ENCODE measurements at regions not wholly inside any gene's neighbourhood (a gene's known extent, or its start where the extent isn't known, plus 50 kb on each side); places are given as distances from the start of the nearest gene placed in this dataset.

DNA sequence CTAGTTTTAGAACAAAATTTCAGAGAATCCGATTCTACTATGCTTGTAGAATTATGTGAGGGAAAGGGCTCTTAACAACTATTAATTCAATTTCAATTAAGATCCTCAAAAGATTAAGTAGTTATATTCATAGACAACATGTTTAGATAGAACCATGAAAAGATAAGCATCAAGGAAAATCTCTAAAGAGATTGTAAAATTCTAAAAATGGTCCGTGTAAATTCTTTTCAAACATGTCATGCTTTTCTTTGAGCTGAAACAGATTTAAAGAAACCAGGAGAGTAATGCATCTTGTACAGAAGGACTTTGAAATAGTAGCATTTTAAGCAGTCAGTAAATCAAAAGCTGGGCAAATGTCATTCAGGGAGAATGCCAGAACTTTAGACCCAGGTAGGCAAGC is 1080.6 kb upstream of the B3GALT2 start:
- H3K4me1 ChIP-seq = no peaks in the 10 kb centered on the region
- no peak overlapping the region for H3K4me3 ChIP-seq
- H3K9me3 ChIP-seq = peaks cover 0 to 3% (median 0%) of the 10 kb centered on the region in 4 donors
- H3K27ac ChIP-seq = no peak overlapping the region
- no peaks in the 10 kb centered on the region for H3K36me3 ChIP-seq
- no peak for DNase-seq (ENCODE audit: low spot score in 2 of 2)
- no peaks in the 10 kb centered on the region for H3K27me3 ChIP-seq
- TF ChIP-seq POLR2A (IDR thresholded peaks at IDR 0.05) = no peak
- WGBS, 2 donors = 81 to 93% methylated on average over 2 of the region's 2 CpGs

DNA sequence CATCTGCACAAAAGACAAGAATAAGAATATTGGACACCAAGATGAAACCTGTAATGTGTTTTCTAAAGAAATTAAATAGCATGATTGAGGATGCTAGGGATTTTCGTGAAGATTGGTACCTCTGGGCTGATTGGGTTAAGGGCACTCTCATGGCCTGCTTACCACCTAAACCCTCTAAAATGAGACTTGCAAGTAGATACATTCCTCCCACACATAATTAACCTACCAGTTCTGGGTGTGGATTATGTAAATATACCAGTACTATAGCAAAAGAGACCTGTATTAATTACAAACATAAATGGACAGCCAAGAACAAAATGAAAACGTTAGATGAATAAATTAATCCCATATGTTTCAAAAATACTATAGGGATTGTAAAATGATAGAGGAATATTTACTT is 1069.6 kb upstream of the B3GALT2 start:
- no peaks in the 10 kb centered on the region for H3K27me3 ChIP-seq
- H3K4me3 ChIP-seq = no peak overlapping the region
- H3K27ac ChIP-seq = no peak overlapping the region
- no peak for DNase-seq (ENCODE audit: low spot score in 2 of 2)
- H3K4me1 ChIP-seq = no peaks in the 10 kb centered on the region
- 68 to 69% methylated on average over 2 of the region's 2 CpGs for WGBS, 2 donors
- no peaks in the 10 kb centered on the region for H3K36me3 ChIP-seq
- no peak for TF ChIP-seq POLR2A (IDR thresholded peaks at IDR 0.05)
- no peaks in the 10 kb centered on the region for H3K9me3 ChIP-seq

DNA sequence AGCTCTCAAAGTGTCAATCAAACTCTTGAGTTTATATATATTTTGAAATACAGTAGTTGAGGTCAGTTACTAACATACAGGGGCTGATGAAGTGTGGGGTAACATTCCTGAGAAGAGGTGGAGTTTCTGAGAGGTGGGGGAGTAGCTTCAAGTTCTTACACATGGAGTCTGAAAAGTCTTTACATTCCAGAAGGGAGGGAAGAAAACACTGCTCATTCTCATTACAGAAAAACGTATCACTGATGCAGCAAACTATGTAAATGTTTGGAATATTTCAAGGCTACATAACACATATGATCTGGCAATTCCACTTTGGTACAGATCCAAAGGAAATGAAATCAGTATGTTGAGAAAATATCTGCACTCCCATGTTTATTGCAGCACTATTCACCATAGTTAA is 1065.8 kb upstream of the B3GALT2 start:
- DNase-seq (ENCODE audit: low spot score in 2 of 2) = no peak
- H3K27ac ChIP-seq = no peak overlapping the region
- H3K9me3 ChIP-seq = no peaks in the 10 kb centered on the region
- no peaks in the 10 kb centered on the region for H3K36me3 ChIP-seq
- WGBS, 2 donors = 19 to 27% methylated on average over 1 of the region's 1 CpG
- no peaks in the 10 kb centered on the region for H3K27me3 ChIP-seq
- TF ChIP-seq POLR2A (IDR thresholded peaks at IDR 0.05) (no peak), EP300 (IDR thresholded peaks at IDR 0.05) (no peak)
- TF ChIP-seq, protein P1, sequence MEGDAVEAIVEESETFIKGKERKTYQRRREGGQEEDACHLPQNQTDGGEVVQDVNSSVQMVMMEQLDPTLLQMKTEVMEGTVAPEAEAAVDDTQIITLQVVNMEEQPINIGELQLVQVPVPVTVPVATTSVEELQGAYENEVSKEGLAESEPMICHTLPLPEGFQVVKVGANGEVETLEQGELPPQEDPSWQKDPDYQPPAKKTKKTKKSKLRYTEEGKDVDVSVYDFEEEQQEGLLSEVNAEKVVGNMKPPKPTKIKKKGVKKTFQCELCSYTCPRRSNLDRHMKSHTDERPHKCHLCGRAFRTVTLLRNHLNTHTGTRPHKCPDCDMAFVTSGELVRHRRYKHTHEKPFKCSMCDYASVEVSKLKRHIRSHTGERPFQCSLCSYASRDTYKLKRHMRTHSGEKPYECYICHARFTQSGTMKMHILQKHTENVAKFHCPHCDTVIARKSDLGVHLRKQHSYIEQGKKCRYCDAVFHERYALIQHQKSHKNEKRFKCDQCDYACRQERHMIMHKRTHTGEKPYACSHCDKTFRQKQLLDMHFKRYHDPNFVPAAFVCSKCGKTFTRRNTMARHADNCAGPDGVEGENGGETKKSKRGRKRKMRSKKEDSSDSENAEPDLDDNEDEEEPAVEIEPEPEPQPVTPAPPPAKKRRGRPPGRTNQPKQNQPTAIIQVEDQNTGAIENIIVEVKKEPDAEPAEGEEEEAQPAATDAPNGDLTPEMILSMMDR (IDR thresholded peaks at IDR 0.05) = no peak
- H3K4me3 ChIP-seq = no peak overlapping the region
- H3K4me1 ChIP-seq = no peaks in the 10 kb centered on the region

DNA sequence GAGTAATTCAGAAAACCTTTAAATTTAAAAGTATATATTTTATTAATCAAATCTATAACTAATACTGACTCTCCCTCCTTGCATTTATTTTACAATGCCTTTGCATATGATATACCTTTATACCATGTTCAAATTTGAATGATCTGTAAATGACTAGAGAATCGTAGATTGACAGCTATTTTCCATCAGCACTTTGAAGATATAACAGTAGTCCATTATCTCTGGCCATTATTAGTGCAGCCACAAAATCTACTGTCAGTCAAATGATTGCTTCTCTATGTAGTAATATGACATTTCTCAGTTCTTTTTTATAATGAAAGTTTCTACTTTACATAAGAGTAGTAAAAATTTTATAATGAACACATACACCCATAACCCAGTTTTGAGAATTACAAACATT is 1054.8 kb upstream of the B3GALT2 start:
- no peaks in the 10 kb centered on the region for H3K4me1 ChIP-seq
- H3K36me3 ChIP-seq = no peaks in the 10 kb centered on the region
- no peaks in the 10 kb centered on the region for H3K9me3 ChIP-seq
- no peak overlapping the region for H3K27ac ChIP-seq
- H3K27me3 ChIP-seq = no peaks in the 10 kb centered on the region
- 62 to 77% methylated on average over 1 of the region's 1 CpG for WGBS, 2 donors
- DNase-seq (ENCODE audit: low spot score in 2 of 2) = no peak
- H3K4me3 ChIP-seq = no peak overlapping the region
- TF ChIP-seq, protein P1 (IDR thresholded peaks at IDR 0.05) = no peak
- TF ChIP-seq POLR2A (IDR thresholded peaks at IDR 0.05) (no peak), EP300 (IDR thresholded peaks at IDR 0.05) (no peak)

DNA sequence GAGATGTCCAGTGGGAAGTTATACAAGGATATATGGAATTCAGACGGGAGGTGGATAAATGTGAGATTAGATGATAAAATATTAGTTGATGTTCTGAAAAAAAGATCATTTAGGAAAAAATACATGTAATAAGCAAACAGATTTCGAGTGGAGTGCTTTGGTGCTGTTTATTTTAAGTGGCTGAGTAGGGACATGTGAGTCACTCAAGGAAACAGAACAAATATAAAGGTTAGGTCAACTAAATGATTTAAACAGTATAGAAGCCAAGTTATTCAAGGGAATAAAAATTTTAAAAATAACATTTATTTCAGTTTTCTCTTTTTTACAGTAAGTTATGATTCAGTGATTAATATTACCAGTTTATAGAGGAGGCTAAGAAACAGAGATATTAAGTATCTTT is 1046.7 kb upstream of the B3GALT2 start:
- Histone ChIP-seq H3K9me3 (peaks cover 0 to 8% (median 0%) of the 10 kb centered on the region in 4 donors), H3K4me1 (no peaks in the 10 kb centered on the region), H3K27ac (no peak overlapping the region), H3K4me3 (no peak overlapping the region), H3K27me3 (no peaks in the 10 kb centered on the region), H3K36me3 (no peaks in the 10 kb centered on the region)
- no peak for DNase-seq (ENCODE audit: low spot score in 2 of 2)
- WGBS, 2 donors = 54 to 58% methylated on average over 2 of the region's 2 CpGs
- TF ChIP-seq POLR2A (IDR thresholded peaks at IDR 0.05) = no peak
- TF ChIP-seq, protein P1 (IDR thresholded peaks at IDR 0.05) = no peak
- TF ChIP-seq EP300 (IDR thresholded peaks at IDR 0.05) = no peak

DNA sequence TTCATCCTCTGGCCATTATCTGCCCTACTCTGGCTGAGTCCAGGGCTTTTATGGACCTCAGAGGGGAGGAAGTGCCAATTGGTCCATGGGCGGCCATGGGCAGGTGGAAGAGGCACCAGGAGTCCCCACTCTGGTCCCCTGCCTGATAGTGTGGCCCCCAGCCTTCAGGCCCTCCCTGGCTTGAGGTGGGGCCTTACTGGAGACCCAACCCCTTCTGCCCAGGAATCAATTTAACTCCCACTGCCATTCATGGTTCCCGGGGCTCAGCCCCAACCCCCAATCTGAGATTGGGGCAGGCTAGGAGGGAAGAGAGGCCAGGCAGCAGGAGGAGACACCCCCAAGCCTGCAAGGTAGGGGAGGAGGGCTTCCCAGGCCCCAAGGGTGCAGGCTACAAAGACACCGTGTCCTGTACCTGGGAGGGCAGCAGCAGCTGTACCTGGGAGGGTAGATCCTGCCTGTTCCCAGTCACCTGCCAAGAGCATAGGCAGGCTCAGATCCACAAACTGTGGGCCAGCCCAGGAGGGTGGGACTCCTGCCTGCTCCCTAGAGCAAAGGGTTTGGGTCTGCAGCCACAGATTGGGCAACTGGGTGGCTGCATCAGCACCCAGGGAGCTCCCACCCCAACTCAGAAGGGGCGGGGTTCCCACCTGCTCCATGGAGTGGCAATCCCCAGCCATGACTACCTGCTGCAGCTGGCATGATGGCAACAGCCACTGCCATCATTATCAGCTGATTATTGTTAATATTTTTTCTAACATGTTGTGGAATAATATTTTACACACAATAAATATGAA is 1044.1 kb upstream of the B3GALT2 start:
- Histone ChIP-seq H3K9me3 (peaks cover 0 to 8% (median 0%) of the 10 kb centered on the region in 4 donors), H3K27ac (no peak overlapping the region), H3K4me3 (no peak overlapping the region), H3K4me1 (no peaks in the 10 kb centered on the region), H3K36me3 (no peaks in the 10 kb centered on the region), H3K27me3 (no peaks in the 10 kb centered on the region)
- no peak for DNase-seq (ENCODE audit: low spot score in 2 of 2)
- 92 to 98% methylated on average over 4 of the region's 4 CpGs for WGBS, 2 donors
- TF ChIP-seq POLR2A (IDR thresholded peaks at IDR 0.05) = no peak
- TF ChIP-seq, protein P1 (IDR thresholded peaks at IDR 0.05) = no peak
- no peak for TF ChIP-seq EP300 (IDR thresholded peaks at IDR 0.05)
